ENCODE measurements at regions not wholly inside any gene's neighbourhood (a gene's known extent, or its start where the extent isn't known, plus 50 kb on each side); places are given as distances from the start of the nearest gene placed in this dataset.

DNA sequence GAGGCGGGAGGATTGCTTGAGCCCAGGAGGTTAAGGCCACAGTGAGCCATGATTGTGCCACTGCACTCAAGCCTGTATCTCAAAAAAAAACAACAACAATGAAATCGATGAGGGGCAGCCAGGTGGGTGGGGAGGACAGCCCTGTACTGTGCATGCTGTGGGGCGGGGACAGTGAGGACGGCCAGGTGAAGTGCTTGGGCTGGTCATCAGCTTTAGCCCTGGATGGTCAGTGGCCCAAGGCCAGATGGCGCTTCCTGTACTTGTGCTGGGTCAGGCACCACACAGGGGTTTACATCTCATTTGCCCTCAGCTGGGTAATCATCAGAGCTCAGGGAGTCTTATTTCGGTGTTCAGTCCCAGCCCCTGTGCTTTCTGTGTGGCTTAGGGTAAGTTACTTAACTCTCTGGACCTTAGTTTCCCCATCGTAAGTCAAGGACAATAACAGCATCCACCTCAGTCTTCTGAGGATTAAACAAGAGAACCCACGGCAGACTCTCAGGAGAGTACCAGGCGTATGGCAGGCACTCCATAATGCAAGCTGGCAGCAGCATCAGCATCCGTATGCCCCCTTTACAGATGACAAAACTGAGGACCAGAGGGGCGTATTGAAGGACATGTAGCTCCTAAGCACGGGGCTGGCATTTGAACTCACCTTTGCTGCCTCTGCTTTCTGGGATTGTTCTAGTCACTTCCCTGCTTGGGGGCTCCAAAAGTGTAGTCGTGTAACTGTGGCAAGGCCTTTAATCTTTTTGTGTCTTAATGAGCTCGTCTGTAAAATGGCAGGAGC, 71.9 kb downstream of the SLC25A47 start:
- TF ChIP-seq, protein P1, sequence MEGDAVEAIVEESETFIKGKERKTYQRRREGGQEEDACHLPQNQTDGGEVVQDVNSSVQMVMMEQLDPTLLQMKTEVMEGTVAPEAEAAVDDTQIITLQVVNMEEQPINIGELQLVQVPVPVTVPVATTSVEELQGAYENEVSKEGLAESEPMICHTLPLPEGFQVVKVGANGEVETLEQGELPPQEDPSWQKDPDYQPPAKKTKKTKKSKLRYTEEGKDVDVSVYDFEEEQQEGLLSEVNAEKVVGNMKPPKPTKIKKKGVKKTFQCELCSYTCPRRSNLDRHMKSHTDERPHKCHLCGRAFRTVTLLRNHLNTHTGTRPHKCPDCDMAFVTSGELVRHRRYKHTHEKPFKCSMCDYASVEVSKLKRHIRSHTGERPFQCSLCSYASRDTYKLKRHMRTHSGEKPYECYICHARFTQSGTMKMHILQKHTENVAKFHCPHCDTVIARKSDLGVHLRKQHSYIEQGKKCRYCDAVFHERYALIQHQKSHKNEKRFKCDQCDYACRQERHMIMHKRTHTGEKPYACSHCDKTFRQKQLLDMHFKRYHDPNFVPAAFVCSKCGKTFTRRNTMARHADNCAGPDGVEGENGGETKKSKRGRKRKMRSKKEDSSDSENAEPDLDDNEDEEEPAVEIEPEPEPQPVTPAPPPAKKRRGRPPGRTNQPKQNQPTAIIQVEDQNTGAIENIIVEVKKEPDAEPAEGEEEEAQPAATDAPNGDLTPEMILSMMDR (IDR thresholded peaks at IDR 0.05; ENCODE audit: low read depth, low read length), result no peak
- Histone ChIP-seq H3K27me3 (ENCODE audit: insufficient read depth, low read depth, severe bottlenecking) (no peaks in the 10 kb centered on the region), H3K27ac (no peak overlapping the region), H3K36me3 (no peaks in the 10 kb centered on the region), H3K4me3 (ENCODE audit: low read depth, low read length) (no peak overlapping the region), H3K9me3 (ENCODE audit: severe bottlenecking) (no peaks in the 10 kb centered on the region)
- peak; percentile 21 for DNase-seq

DNA sequence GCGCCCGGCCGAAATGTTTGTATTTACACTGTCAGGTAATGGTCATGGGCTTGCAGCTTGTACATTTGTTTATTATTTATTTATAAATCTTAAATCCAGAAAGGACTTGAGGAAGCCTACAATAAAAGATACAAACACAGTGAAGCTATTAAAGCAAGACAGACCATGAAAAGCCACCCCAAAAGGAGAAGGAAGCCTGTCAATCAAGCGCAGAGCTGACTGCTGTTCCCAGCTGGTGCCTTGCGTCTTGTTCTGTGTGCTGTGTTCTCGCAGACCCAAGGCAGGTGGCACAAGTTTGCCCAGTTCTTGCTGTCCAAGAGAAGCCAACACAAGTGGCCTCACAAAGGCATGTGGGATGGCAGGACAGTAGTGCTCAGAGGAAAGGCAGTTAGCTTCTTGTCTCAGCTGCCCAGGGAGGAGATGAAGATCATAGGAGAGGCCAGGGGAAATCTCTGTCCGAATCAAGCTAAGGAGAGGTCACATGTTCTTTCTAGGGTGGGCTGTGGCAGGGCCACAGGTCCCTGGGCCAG, 73.2 kb downstream of the SLC25A47 start:
- H3K9me3 ChIP-seq (ENCODE audit: severe bottlenecking), result no peaks in the 10 kb centered on the region
- no peak overlapping the region for H3K4me3 ChIP-seq (ENCODE audit: low read depth, low read length)
- H3K27ac ChIP-seq, result no peak overlapping the region
- H3K27me3 ChIP-seq (ENCODE audit: insufficient read depth, low read depth, severe bottlenecking), result no peaks in the 10 kb centered on the region
- no peak for DNase-seq
- H3K36me3 ChIP-seq, result no peaks in the 10 kb centered on the region
- TF ChIP-seq, protein P1 (IDR thresholded peaks at IDR 0.05; ENCODE audit: low read depth, low read length), result no peak

DNA sequence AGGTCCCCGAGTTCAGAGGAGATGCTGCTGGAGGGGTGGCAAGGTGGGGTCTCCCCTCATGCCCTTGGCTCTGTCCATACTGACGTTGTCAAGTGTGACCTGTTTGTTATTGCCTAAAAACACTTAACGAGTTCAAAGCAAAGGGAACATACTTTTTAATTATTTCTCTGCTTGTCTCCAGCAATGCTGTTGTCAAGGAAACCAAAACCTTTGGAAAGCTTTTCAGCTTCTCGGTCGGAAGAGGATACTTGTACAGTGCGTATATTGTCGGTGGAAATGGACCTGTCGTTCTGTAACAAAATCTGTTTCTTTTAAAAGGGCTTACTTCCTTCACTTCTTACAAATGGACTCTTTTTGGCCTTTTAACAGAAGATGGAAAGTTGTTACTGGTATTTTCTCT, 73.9 kb downstream of the SLC25A47 start:
- TF ChIP-seq, protein P1 (IDR thresholded peaks at IDR 0.05; ENCODE audit: low read depth, low read length), result no peak
- Histone ChIP-seq H3K9me3 (ENCODE audit: severe bottlenecking) (no peaks in the 10 kb centered on the region), H3K27me3 (ENCODE audit: insufficient read depth, low read depth, severe bottlenecking) (no peaks in the 10 kb centered on the region), H3K4me3 (ENCODE audit: low read depth, low read length) (no peak overlapping the region), H3K36me3 (no peaks in the 10 kb centered on the region), H3K27ac (no peak overlapping the region)
- DNase-seq, result no peak

GRCh38 chr14:100398044-100398443, 74.9 kb downstream of the SLC25A47 start:
- H3K9me3 ChIP-seq (ENCODE audit: severe bottlenecking), result no peaks in the 10 kb centered on the region
- H3K4me3 ChIP-seq (ENCODE audit: low read depth, low read length), result no peak overlapping the region
- no peak for DNase-seq
- H3K27me3 ChIP-seq (ENCODE audit: insufficient read depth, low read depth, severe bottlenecking), result no peaks in the 10 kb centered on the region
- no peaks in the 10 kb centered on the region for H3K36me3 ChIP-seq
- H3K27ac ChIP-seq, result no peak overlapping the region
- TF ChIP-seq, protein P1 (IDR thresholded peaks at IDR 0.05; ENCODE audit: low read depth, low read length), result no peak

DNA sequence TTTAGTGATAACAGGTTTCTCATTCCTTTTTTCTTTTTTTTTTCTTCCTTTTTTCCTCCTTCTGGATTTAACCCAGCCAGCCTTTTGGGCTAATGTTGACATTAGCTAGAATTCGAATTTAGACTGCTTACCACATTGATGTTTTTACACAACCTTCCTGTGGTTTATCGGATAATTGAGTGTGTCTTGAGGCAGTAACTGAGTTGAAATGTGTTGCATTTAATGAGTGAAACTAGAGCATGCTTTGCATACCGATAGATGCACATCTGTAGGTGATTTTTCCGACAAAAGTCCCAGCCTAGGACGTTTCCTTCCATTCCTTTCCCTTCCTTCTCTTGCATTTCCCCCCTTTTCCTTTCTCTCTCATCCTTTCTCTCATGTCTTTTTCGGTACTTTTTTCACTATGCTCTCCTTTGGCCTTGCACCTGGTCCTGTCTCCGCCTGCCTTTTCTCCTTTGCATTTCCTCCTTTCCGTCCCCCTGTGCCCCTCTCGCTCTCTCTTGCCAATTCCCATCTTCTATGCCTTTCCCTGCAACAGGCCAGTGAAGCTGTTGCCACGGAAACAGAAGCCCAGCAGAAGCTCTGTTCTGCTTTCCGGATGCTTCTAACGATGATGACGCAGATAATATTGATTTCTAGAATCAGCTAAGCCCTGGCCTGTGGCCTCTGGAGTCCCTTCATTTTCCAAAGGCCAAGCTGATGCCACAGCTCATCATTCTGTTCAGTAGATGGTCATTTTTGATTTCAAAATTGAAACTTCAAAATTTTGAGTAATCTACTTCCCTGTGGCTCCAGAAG, 76.1 kb downstream of the SLC25A47 start:
- Histone ChIP-seq H3K27ac (no peak overlapping the region), H3K36me3 (no peaks in the 10 kb centered on the region), H3K27me3 (ENCODE audit: insufficient read depth, low read depth, severe bottlenecking) (no peaks in the 10 kb centered on the region), H3K9me3 (ENCODE audit: severe bottlenecking) (no peaks in the 10 kb centered on the region), H3K4me3 (ENCODE audit: low read depth, low read length) (no peak overlapping the region)
- TF ChIP-seq, protein P1 (IDR thresholded peaks at IDR 0.05; ENCODE audit: low read depth, low read length), result no peak
- no peak for DNase-seq

Data from WERI-Rb-1 (cell line).